RWPE1 (cell line): ENCODE measurements at regions not wholly inside any gene's neighbourhood (a gene's known extent, or its start where the extent isn't known, plus 50 kb on each side); places are given as distances from the start of the nearest gene placed in this dataset.

Source experiments
- CTCF ChIA-PET: fragments of 350-600 bp; sonication (Branson Sonifier 250); formaldehyde crosslinking; extraction: SDS; loops from one replicate; lab custom pipeline; 2021; lab: Yijun Ruan, JAX
- POLR2A ChIA-PET: fragments of 400-600 bp; formaldehyde crosslinking; extraction: SDS; loops from one replicate; lab custom pipeline; 2020; ENCODE audit warnings: antibody characterized with exemption; ENCODE audit not compliant: low non-redundant PET; lab: Yijun Ruan, JAX
- DNase-seq: peaks from one replicate; pipeline ENCODE4 v3.0.0; 2012; ENCODE audit warnings: low spot score
- H3K27ac ChIP-seq: fragments of 450-650 bp; 2 replicates; pipeline ENCODE4 v1.5.1; 2017
- CTCF ChIP-seq: fragments of 450-650 bp; conservative IDR thresholded peaks from 2 replicates; pipeline ENCODE4 v1.5.1; 2017; ENCODE audit warnings: low read depth, mild to moderate bottlenecking

DNA sequence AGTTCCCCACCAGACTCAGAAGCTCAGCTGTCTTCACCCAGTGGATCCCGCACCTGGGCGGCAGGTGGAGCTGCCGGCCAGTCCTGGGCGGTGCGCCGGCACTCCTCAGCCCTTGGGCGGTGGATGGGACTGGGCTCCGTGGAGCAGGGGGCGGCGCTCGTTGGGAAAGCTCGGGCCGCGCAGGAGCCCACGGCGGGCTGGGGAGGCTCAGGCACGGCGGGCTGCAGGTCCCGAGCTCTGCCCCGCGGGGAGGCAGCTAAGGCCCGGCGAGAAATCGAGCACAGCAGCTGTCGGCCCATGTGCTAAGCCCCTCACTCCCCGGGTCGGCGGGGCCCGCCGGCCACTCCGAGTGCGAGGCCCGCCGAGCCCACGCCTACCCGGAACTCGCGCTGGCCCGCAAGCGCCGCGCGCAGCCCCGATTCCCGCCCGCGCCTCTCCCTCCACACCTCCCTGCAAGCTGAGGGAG is 560.0 kb downstream of the BRINP1 start:
- ChIA-PET CTCF (interaction anchor here (0.5 to 0.6 kb wide), 4 partner anchors 18 to 688 kb away, joined by 3 to 4 read pairs (median 3); no protein-coding TSS in a partner anchor), POLR2A (no interaction called here)
- no peak overlapping the region for H3K27ac ChIP-seq
- no peak for TF ChIP-seq CTCF
- DNase-seq = no peak

DNA sequence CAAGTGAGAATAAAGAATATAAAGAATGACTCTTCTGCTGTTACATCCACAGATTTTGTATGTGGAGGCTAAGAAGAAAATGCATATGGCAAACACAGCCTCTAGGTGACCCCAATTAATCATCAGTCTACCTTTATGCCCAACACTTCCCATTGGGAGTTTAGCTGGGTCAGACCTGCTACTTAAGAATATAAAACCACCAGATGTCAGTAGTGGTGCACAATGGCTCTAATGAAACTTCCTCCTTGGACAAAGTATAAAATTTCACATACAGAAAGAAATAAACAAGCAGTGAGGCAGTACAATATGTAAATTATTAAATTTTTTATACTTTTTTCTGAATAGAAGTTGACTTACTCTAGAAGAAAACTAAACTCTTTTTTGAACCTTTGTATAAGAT is 539.9 kb downstream of the BRINP1 start:
- H3K27ac ChIP-seq = no peak overlapping the region
- CTCF ChIA-PET = interaction anchor here (0.6 kb wide), 1 partner anchor 595 kb away, joined by 3 read pairs; no protein-coding TSS in a partner anchor
- no peak for TF ChIP-seq CTCF
- no peak for DNase-seq
- POLR2A ChIA-PET = no interaction called here

DNA sequence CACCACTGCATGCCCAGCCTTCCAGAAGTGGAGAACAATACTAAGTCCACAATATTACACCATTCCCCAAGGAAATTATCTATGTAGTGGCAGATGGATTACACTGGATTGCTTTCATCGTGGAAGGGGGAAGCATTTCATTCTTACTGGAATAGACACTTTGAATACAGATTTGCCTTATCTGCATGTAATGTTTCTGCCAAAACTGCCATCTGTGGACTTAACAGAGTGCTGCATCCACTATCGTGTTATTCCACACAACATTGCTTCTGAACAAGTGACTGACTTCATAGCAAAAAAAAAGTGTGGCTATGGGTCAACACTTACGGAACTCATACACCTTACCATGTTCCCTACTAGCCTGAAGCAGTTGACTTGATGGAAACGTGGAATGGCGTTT is 536.9 kb downstream of the BRINP1 start:
- TF ChIP-seq CTCF = no peak
- no peak overlapping the region for H3K27ac ChIP-seq
- ChIA-PET CTCF (no interaction called here), POLR2A (no interaction called here)
- DNase-seq = no peak

GRCh38 chr9:118836891-118837290 is 532.3 kb downstream of the BRINP1 start:
- TF ChIP-seq CTCF = no peak
- CTCF ChIA-PET = interaction anchor here (0.8 kb wide), 1 partner anchor 22 kb away, joined by 3 read pairs; no protein-coding TSS in a partner anchor
- POLR2A ChIA-PET = no interaction called here
- no peak for DNase-seq
- no peak overlapping the region for H3K27ac ChIP-seq

DNA sequence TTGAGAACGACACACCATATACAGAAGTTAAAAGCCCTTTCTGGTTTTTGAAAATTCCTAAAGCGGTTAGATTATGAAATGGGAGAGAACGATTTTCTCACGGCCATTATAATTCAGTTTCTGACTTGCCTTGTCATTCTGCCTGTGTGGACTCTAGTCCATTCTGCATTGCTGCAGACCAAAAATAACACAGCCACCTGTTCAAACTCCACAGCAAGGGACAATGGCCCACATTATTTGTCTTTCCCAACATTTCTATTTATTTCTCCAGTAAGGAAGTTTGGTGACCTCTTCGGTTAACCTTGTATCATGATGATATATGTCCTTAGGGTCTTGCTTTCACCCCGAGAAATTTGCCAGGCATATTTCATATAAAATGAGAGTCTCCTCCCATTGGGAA is 497.7 kb downstream of the BRINP1 start:
- TF ChIP-seq CTCF = no peak
- CTCF ChIA-PET = no interaction called here
- no peak for DNase-seq
- POLR2A ChIA-PET = no interaction called here
- H3K27ac ChIP-seq = no peak overlapping the region

- H3K27ac ChIP-seq = no peak overlapping the region
- CTCF ChIA-PET = interaction anchor here (0.6 kb wide), 1 partner anchor 12 kb away, joined by 3 read pairs; no protein-coding TSS in a partner anchor
- TF ChIP-seq CTCF = no peak
- POLR2A ChIA-PET = no interaction called here
- no peak for DNase-seq
Measured at GRCh38 chr9:118882684-118883083, 486.6 kb downstream of the BRINP1 start.
